Endothelial cell of umbilical vein (primary cell): ENCODE measurements at regions not wholly inside any gene's neighbourhood (a gene's known extent, or its start where the extent isn't known, plus 50 kb on each side); places are given as distances from the start of the nearest gene placed in this dataset.

Experiments
- CTCF ChIP-seq, 2 donors: IDR thresholded peaks; 1 replicate in 1 of 2; 2 replicates in 1 of 2; pipeline ENCODE4 v1.5.1; 2011; ENCODE audit warnings: low read length in 2 of 2, mild to moderate bottlenecking in 2 of 2, moderate library complexity in 2 of 2, control low read depth in 1 of 2, inconsistent platforms in 1 of 2, low read depth in 1 of 2; ENCODE audit not compliant: insufficient read depth in 1 of 2; ENCODE audit errors: extremely low read depth in 1 of 2
- EZH2 ChIP-seq: IDR thresholded peaks from 2 replicates; pipeline ENCODE4 v1.6.1; 2012; ENCODE audit warnings: borderline replicate concordance, low read depth, mild to moderate bottlenecking, moderate library complexity, low read length, inconsistent platforms; ENCODE audit not compliant: severe bottlenecking
- GATA2 ChIP-seq: IDR thresholded peaks from 2 replicates; pipeline ENCODE4 v1.7.0; 2011; ENCODE audit warnings: low read depth, mild to moderate bottlenecking, moderate library complexity, mixed read lengths, low read length; ENCODE audit not compliant: insufficient read length, insufficient read depth
- JUN ChIP-seq: IDR thresholded peaks from 2 replicates; pipeline ENCODE4 v1.6.1; 2011; ENCODE audit warnings: borderline replicate concordance, low read depth; ENCODE audit not compliant: insufficient read length, insufficient read depth
- MYC ChIP-seq: IDR thresholded peaks from one replicate; pipeline ENCODE4 v1.6.1; 2011; ENCODE audit warnings: mild to moderate bottlenecking, low read depth, low read length
- POLR2A ChIP-seq: IDR thresholded peaks from 2 replicates; pipeline ENCODE4 v1.6.1; 2012; ENCODE audit warnings: low read depth, mild to moderate bottlenecking, control low read depth, low read length

GRCh38 chr4:114343015-114343414 lies 255.6 kb upstream of the UGT8 start:
- no peak for TF ChIP-seq CTCF (IDR thresholded peaks at IDR 0.05; ENCODE audit: extremely low read depth in 1 of 2, insufficient read depth in 1 of 2, low read depth in 1 of 2, low read length in 2 of 2)
- TF ChIP-seq POLR2A, result no peak
- no peak for TF ChIP-seq GATA2
- no peak for TF ChIP-seq EZH2
- no peak for TF ChIP-seq JUN
- TF ChIP-seq MYC, result no peak
